Ishikawa (cell line): ENCODE measurements at regions not wholly inside any gene's neighbourhood (a gene's known extent, or its start where the extent isn't known, plus 50 kb on each side); places are given as distances from the start of the nearest gene placed in this dataset.

Experiments
- CEBPB ChIP-seq: IDR thresholded peaks from 2 replicates; pipeline ENCODE4 v1.6.1; 2012
- CREB1 ChIP-seq: IDR thresholded peaks from 2 replicates; pipeline ENCODE4 v1.6.1; 2012; ENCODE audit warnings: low read depth
- EGR1 ChIP-seq: IDR thresholded peaks from 2 replicates; pipeline ENCODE4 v1.6.1; 2012
- EP300 ChIP-seq: IDR thresholded peaks from 2 replicates; pipeline ENCODE4 v1.6.1; 2012; ENCODE audit warnings: borderline replicate concordance
- FOXM1 ChIP-seq: IDR thresholded peaks from 2 replicates; pipeline ENCODE4 v1.6.1; 2012; ENCODE audit warnings: low read depth, borderline replicate concordance
- NFIC ChIP-seq: IDR thresholded peaks from 2 replicates; pipeline ENCODE4 v1.6.1; 2012
- RAD21 ChIP-seq: IDR thresholded peaks from 2 replicates; pipeline ENCODE4 v1.6.1; 2012; ENCODE audit warnings: low read depth
- REST ChIP-seq: IDR thresholded peaks from 2 replicates; pipeline ENCODE4 v1.6.1; 2012; ENCODE audit warnings: low read depth, mild to moderate bottlenecking
- TAF1 ChIP-seq: IDR thresholded peaks from 2 replicates; pipeline ENCODE4 v1.6.1; 2012; ENCODE audit warnings: low read depth, mild to moderate bottlenecking
- TCF12 ChIP-seq: IDR thresholded peaks from 2 replicates; pipeline ENCODE4 v1.6.1; 2012; ENCODE audit warnings: low read depth
- TEAD4 ChIP-seq: IDR thresholded peaks from 2 replicates; pipeline ENCODE4 v1.6.1; 2012
- USF1 ChIP-seq: IDR thresholded peaks from 2 replicates; pipeline ENCODE4 v1.6.1; 2012
- YY1 ChIP-seq: IDR thresholded peaks from 2 replicates; pipeline ENCODE4 v1.6.1; 2012; ENCODE audit warnings: low read depth
- TF ChIP-seq, protein P1 (sequence below): IDR thresholded peaks from 2 replicates; pipeline ENCODE4 v1.6.1; 2012

DNA sequence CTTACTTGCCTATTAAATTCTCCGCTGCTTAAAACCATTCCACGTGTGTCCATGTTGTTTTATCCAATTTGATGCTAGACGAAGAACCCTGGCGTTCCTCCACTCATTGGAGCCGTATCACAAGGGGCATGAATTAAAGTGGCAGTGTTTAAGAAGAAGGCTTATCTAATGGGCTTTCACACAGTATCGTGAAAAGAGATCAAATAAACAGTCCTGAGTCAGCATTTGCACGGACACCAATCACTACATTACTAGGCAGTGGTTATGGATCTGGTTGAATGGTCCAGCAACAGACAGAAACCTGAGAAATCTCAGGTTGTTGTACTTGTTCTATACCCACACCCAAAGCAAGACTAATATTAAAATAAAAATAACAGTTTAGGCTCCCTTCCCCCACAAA lies 671.6 kb downstream of the FAT4 start:
- no peak for TF ChIP-seq TAF1
- no peak for TF ChIP-seq FOXM1
- no peak for TF ChIP-seq YY1
- TF ChIP-seq EP300 = no peak
- no peak for TF ChIP-seq CREB1
- no peak for TF ChIP-seq REST
- TF ChIP-seq USF1 = no peak
- no peak for TF ChIP-seq CEBPB
- TF ChIP-seq, protein P1, sequence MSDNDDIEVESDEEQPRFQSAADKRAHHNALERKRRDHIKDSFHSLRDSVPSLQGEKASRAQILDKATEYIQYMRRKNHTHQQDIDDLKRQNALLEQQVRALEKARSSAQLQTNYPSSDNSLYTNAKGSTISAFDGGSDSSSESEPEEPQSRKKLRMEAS = no peak
- no peak for TF ChIP-seq RAD21
- TF ChIP-seq TCF12 = no peak
- TF ChIP-seq EGR1 = no peak
- no peak for TF ChIP-seq NFIC
- TF ChIP-seq TEAD4 = no peak
